Gastrocnemius medialis (tissue), 4 donors: ENCODE measurements at regions not wholly inside any gene's neighbourhood (a gene's known extent, or its start where the extent isn't known, plus 50 kb on each side); places are given as distances from the start of the nearest gene placed in this dataset.

Source experiments
- ATAC-seq, 2 donors: fragments of 150-250 bp; one replicate each; pipeline ENCODE4 v1.9.1; 2016
- DNase-seq, 2 donors: peaks; one replicate each; pipeline ENCODE4 v3.0.0-alpha.2; 2019
- H3K27ac ChIP-seq, 4 donors: fragments of 200-600 bp; sonication (generic); 1 replicate in 1 of 4; 2 replicates in 3 of 4; pipeline ENCODE4 v1.5.1; 2016 to 2018; ENCODE audit warnings: mild to moderate bottlenecking in 2 of 4, moderate library complexity in 1 of 4
- H3K27me3 ChIP-seq, 3 donors: fragments of 200-600 bp; sonication (generic) in 2 of 3; 1 replicate in 1 of 3; 2 replicates in 2 of 3; pipeline versions ENCODE4 v1.5.1 to v1.6.0; 2016 to 2019; ENCODE audit warnings: mild to moderate bottlenecking in 1 of 3, moderate library complexity in 1 of 3
- H3K36me3 ChIP-seq, 2 donors: fragments of 200-600 bp; sonication (generic) in 1 of 2; one replicate each; pipeline ENCODE4 v1.5.1; 2017 to 2018
- H3K4me1 ChIP-seq, 2 donors: fragments of 200-600 bp; sonication (generic) in 1 of 2; one replicate each; pipeline ENCODE4 v1.5.1; 2016 to 2017; ENCODE audit warnings: mild to moderate bottlenecking in 2 of 2
- H3K4me3 ChIP-seq, 4 donors: fragments of 200-600 bp; sonication (generic) in 3 of 4; 1 replicate in 1 of 4; 2 replicates in 3 of 4; pipeline ENCODE4 v1.5.1; 2016 to 2019; ENCODE audit warnings: mild to moderate bottlenecking in 2 of 4
- H3K9me3 ChIP-seq, 3 donors: fragments of 200-600 bp; sonication (generic) in 2 of 3; 1 replicate in 1 of 3; 2 replicates in 2 of 3; pipeline ENCODE4 v1.5.1; 2016 to 2019
- CTCF ChIP-seq, 5 experiments: fragments of 450-650 bp in 3 of 5; fragments of 200-600 bp in 2 of 5; sonication (generic) in 2 of 5; IDR thresholded peaks in 4 of 5; conservative IDR thresholded peaks in 1 of 5; 1 replicate in 4 of 5; 2 replicates in 1 of 5; pipeline ENCODE4 v1.5.1; 2016 to 2019; ENCODE audit warnings: antibody characterized with exemption in 5 of 5, mild to moderate bottlenecking in 3 of 5, moderate library complexity in 3 of 5
- POLR2A ChIP-seq, 2 donors: fragments of 450-650 bp; IDR thresholded peaks; one replicate each; pipeline ENCODE4 v1.6.1; 2017; ENCODE audit warnings: antibody characterized with exemption in 2 of 2, mild to moderate bottlenecking in 2 of 2, moderate library complexity in 2 of 2
- in situ Hi-C, 4 donors: fragments of 200-750 bp; cut with MboI; loops; one replicate each; pipeline versions ENCODE4 v1.15.0 to v1.8.0; 2017; ENCODE audit warnings: low sequenced_read_pairs in 4 of 4
- intact Hi-C: fragments of 100-400 bp; cut with DNase I; formaldehyde crosslinking; loops from one replicate; pipeline ENCODE4 v1.15.1; 2023; ENCODE audit warnings: low total_unique reads

- H3K36me3 ChIP-seq = no peaks in the 10 kb centered on the region
- no peak overlapping the region for H3K27ac ChIP-seq
- H3K9me3 ChIP-seq = no peaks in the 10 kb centered on the region
- intact Hi-C loops = no loop called here
- H3K4me3 ChIP-seq = no peak overlapping the region
- DNase-seq = no peak
- TF ChIP-seq POLR2A (IDR thresholded peaks at IDR 0.05) (no peak), CTCF (IDR thresholded peaks at IDR 0.05 in 4 of 5, conservative IDR thresholded peaks at IDR 0.05 in 1 of 5) (no peak)
- in situ Hi-C loops = no loop called here
- no peaks in the 10 kb centered on the region for H3K27me3 ChIP-seq
- ATAC-seq = no peak
- H3K4me1 ChIP-seq = no peaks in the 10 kb centered on the region
Measured at GRCh38 chr13:106423530-106423929, 111.9 kb downstream of the EFNB2 start.

- no peak overlapping the region for H3K27ac ChIP-seq
- ATAC-seq (no peak), DNase-seq (no peak)
- peaks cover 0 to 4% (median 0%) of the 10 kb centered on the region in 3 donors for H3K27me3 ChIP-seq
- peaks cover 0 to 8% of the 10 kb centered on the region in 2 donors for H3K4me1 ChIP-seq
- intact Hi-C loops = no loop called here
- no peaks in the 10 kb centered on the region for H3K36me3 ChIP-seq
- H3K4me3 ChIP-seq = no peak overlapping the region
- no peak for TF ChIP-seq POLR2A (IDR thresholded peaks at IDR 0.05)
- no peak for TF ChIP-seq CTCF (IDR thresholded peaks at IDR 0.05 in 4 of 5, conservative IDR thresholded peaks at IDR 0.05 in 1 of 5)
- in situ Hi-C loops = no loop called here
- no peaks in the 10 kb centered on the region for H3K9me3 ChIP-seq
Measured at GRCh38 chr13:106418556-106418955, 116.9 kb downstream of the EFNB2 start.

- in situ Hi-C loops (no loop called here), intact Hi-C loops (no loop called here)
- DNase-seq (no peak), ATAC-seq (no peak)
- Histone ChIP-seq H3K9me3 (no peaks in the 10 kb centered on the region), H3K4me1 (peaks cover 0 to 8% of the 10 kb centered on the region in 2 donors), H3K4me3 (peak overlapping the region in 3 of 4 donors; percentile 4 to 27 (median 26)), H3K36me3 (no peaks in the 10 kb centered on the region), H3K27me3 (peaks cover 0 to 4% (median 0%) of the 10 kb centered on the region in 3 donors), H3K27ac (no peak overlapping the region)
- no peak for TF ChIP-seq CTCF (IDR thresholded peaks at IDR 0.05 in 4 of 5, conservative IDR thresholded peaks at IDR 0.05 in 1 of 5)
- TF ChIP-seq POLR2A (IDR thresholded peaks at IDR 0.05) = no peak
Measured at GRCh38 chr13:106417467-106418110, 117.9 kb downstream of the EFNB2 start.

GRCh38 chr13:106416645-106417044, 118.8 kb downstream of the EFNB2 start:
- H3K4me3 ChIP-seq = no peak overlapping the region
- no peaks in the 10 kb centered on the region for H3K9me3 ChIP-seq
- no peak for ATAC-seq
- in situ Hi-C loops (no loop called here), intact Hi-C loops (no loop called here)
- peaks cover 0 to 8% of the 10 kb centered on the region in 2 donors for H3K4me1 ChIP-seq
- no peak for DNase-seq
- H3K27me3 ChIP-seq = peaks cover 0 to 4% (median 0%) of the 10 kb centered on the region in 3 donors
- H3K36me3 ChIP-seq = no peaks in the 10 kb centered on the region
- no peak overlapping the region for H3K27ac ChIP-seq
- no peak for TF ChIP-seq CTCF (IDR thresholded peaks at IDR 0.05 in 4 of 5, conservative IDR thresholded peaks at IDR 0.05 in 1 of 5)
- TF ChIP-seq POLR2A (IDR thresholded peaks at IDR 0.05) = no peak

GRCh38 chr13:106415971-106416370, 119.5 kb downstream of the EFNB2 start:
- Histone ChIP-seq H3K27ac (no peak overlapping the region), H3K36me3 (no peaks in the 10 kb centered on the region), H3K4me3 (no peak overlapping the region), H3K4me1 (peaks cover 0 to 8% of the 10 kb centered on the region in 2 donors), H3K9me3 (no peaks in the 10 kb centered on the region), H3K27me3 (peaks cover 0 to 4% (median 0%) of the 10 kb centered on the region in 3 donors)
- intact Hi-C loops (no loop called here), in situ Hi-C loops (no loop called here)
- TF ChIP-seq POLR2A (IDR thresholded peaks at IDR 0.05) (no peak), CTCF (IDR thresholded peaks at IDR 0.05 in 4 of 5, conservative IDR thresholded peaks at IDR 0.05 in 1 of 5) (no peak)
- DNase-seq (no peak), ATAC-seq (no peak)
